ENCODE measurements at regions not wholly inside any gene's neighbourhood (a gene's known extent, or its start where the extent isn't known, plus 50 kb on each side); places are given as distances from the start of the nearest gene placed in this dataset.

DNA sequence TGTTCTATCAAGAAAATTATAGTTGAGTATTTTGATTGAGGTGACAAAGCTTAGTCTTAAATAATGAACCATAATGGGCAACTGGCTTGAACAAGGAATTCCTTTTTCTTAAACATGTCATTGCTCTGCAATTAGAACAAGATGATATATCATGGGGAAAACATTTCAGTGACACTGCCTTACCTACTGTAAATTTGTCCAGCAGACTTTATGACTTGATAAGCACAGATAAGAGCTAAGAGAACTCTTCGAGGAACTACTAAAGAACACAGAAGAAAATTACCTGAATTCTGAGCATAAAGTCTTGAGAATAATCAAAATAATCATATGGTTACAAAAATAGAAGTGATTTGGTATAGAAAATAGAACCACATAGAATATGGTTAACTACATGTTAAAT, 257.8 kb downstream of the PDHA2 start:
- Mint-ChIP-seq H3K4me1 (no peaks in the 10 kb centered on the region), H3K9me3 (peaks cover 0 to 14% (median 4%) of the 10 kb centered on the region in 3 donors), H3K36me3 (no peaks in the 10 kb centered on the region), H3K27me3 (no peaks in the 10 kb centered on the region), H3K27ac (no peak overlapping the region), H3K4me3 (no peak overlapping the region)

DNA sequence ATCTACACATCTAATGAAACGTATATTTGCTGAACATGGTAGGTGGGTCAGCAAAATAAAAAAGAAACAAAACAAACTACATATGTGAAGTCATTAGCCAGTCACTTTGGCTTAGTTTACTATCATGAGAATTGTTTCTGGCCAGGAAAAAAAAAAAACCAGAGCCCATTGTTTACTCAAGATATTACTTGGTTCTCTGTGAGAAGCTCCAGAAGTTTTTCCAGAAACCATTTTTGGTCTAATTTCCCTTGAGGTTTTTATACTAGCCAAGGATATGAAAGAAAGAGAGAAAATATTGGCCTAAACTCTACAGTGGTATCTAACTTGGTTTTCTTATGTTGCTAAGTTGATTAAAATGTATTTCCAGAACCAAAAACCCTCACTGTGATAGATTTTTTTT, 259.1 kb downstream of the PDHA2 start:
- Mint-ChIP-seq H3K36me3 (no peaks in the 10 kb centered on the region), H3K9me3 (peaks cover 0 to 16% (median 6%) of the 10 kb centered on the region in 3 donors), H3K4me1 (no peaks in the 10 kb centered on the region), H3K27ac (no peak overlapping the region), H3K27me3 (no peaks in the 10 kb centered on the region), H3K4me3 (no peak overlapping the region)

GRCh38 chr4:96102541-96103026, 262.7 kb downstream of the PDHA2 start:
- Mint-ChIP-seq H3K4me3 (no peak overlapping the region), H3K36me3 (no peaks in the 10 kb centered on the region), H3K9me3 (peaks cover 0 to 16% (median 6%) of the 10 kb centered on the region in 3 donors), H3K27me3 (no peaks in the 10 kb centered on the region), H3K4me1 (no peaks in the 10 kb centered on the region), H3K27ac (no peak overlapping the region)

DNA sequence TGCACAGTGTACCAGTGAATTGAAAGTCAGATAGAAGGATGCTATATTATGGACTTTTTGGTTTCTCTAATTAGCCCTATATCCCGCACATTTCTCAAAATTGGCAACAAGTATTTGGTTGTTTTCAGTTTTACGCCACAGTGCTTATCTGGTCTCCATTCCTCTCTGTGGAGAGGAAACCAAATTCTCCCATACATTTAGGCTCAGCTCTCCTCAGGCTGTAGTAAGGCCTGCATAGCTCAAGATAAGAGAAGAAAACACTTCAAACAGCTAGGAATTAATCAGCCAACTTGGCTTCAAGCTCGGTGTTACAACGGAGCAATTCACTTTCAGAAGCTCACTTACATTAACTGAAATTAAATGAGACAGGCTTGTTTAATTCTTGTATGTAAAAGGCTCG, 263.2 kb downstream of the PDHA2 start:
- Mint-ChIP-seq H3K36me3 (no peaks in the 10 kb centered on the region), H3K4me1 (no peaks in the 10 kb centered on the region), H3K4me3 (no peak overlapping the region), H3K27ac (no peak overlapping the region), H3K27me3 (no peaks in the 10 kb centered on the region), H3K9me3 (peaks cover 0 to 20% (median 6%) of the 10 kb centered on the region in 3 donors)

DNA sequence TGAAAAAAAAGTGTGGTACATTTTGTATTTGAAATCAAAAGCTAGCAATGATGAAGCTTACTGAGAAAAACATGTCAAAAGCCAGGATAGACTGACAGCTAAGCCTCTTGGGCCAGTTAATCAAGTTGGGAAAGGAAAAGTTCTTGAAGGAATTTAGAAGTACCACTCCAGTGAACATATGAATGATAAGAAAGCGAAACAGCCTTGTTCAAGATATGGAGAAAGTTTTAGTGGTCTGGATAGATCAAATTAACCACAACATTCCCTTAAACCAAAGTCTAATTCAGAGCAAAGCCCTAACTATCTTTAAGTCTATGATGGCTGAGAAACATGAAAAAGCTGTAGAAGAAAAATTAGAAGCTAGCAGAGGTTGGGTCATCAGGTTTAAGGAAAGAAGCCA, 268.3 kb downstream of the PDHA2 start:
- no peaks in the 10 kb centered on the region for H3K4me1 Mint-ChIP-seq
- H3K9me3 Mint-ChIP-seq: peaks cover 0 to 16% (median 4%) of the 10 kb centered on the region in 3 donors
- H3K4me3 Mint-ChIP-seq: no peak overlapping the region

DNA sequence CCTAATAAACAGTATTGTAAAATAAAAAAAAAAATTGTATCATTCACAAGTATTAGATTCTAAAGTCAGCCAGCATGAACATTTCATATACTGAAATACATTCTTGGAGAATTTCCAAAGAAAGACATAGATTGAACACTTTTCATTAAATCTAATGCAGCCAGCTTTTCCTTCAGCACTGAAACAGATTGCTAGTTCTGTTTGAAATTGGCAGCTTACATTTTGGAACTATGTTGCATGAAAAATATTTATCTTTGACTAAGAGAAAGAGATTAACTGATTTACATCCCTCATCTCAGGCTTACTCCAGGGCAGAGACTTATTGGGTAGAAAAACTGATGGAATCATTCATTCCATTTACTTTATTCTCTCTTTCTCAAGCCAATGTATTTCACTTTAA, 272.7 kb downstream of the PDHA2 start:
- Mint-ChIP-seq H3K4me1 (no peaks in the 10 kb centered on the region), H3K9me3 (peaks cover 0 to 21% (median 4%) of the 10 kb centered on the region in 3 donors), H3K36me3 (peaks cover 4% of the 10 kb centered on the region), H3K27ac (no peak overlapping the region), H3K4me3 (no peak overlapping the region), H3K27me3 (no peaks in the 10 kb centered on the region)

More for the DNA sequence above, 268.3 kb downstream of the PDHA2 start:
- Mint-ChIP-seq H3K36me3 (peaks cover 4% of the 10 kb centered on the region), H3K27ac (no peak overlapping the region), H3K27me3 (no peaks in the 10 kb centered on the region)

DNA sequence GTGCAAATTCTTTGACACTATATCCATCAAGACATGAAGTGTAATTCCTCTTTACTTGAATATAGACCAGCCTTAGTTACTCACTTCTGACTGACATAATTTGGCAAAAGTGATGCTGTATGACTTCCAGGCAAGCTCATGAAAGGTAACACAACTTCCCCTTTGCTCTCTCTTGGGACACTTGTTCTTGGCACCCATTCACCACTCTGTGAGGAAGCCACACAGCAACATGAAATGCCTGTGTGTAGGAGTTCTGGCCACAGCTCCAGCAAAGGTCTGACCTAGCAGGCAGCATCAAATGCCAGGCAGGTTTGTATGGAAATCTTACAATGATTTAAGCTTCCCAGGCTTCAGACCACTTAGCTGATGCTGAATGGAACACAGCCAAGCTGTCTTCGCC, 280.3 kb downstream of the PDHA2 start:
- Mint-ChIP-seq H3K4me3 (no peak overlapping the region), H3K36me3 (no peaks in the 10 kb centered on the region), H3K4me1 (no peaks in the 10 kb centered on the region), H3K9me3 (peaks cover 0 to 10% (median 6%) of the 10 kb centered on the region in 3 donors), H3K27me3 (no peaks in the 10 kb centered on the region), H3K27ac (no peak overlapping the region)

DNA sequence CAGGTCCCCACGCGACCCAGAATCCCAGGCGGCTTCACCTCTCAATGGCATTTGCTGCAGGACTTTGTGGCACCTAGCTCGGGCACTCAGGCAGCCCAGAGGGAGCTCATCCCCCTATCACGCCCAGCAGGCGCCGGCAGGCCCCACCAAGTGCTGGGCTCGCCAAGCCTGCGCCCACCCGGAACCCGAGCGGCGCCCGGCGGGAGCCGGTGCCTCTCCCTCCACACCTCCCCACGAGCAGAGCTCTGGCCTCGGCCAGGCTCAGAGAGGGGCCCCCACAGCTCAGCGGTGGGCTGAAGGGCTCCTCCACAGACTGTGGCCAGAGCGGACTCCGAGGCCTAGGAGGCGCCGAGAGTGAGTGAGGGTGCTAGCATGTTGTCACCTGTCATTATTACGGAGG, 286.3 kb downstream of the PDHA2 start:
- H3K4me3 Mint-ChIP-seq: no peak overlapping the region
- peaks cover 0 to 9% (median 6%) of the 10 kb centered on the region in 3 donors for H3K9me3 Mint-ChIP-seq
- H3K27ac Mint-ChIP-seq: no peak overlapping the region
- H3K4me1 Mint-ChIP-seq: no peaks in the 10 kb centered on the region
- H3K27me3 Mint-ChIP-seq: no peaks in the 10 kb centered on the region
- H3K36me3 Mint-ChIP-seq: no peaks in the 10 kb centered on the region

DNA sequence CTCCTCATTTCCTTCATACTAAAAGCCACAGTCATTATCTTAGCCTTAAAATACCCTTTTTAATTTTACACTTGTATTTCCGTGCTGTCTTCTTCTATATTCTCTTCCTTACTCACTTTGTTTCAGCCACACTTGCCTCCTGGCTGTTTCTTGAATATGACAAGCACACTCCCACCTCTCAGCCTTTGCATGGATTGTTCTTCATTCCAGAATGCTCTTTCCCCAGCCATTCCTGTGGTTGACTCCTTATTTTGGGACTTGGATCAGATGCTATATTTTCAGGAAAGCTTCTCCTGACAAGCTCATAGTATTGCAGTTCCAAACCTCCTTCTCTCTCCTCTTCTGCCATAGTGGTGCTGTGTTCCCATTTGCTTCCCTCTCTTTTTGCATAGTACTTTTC, 291.3 kb downstream of the PDHA2 start:
- no peaks in the 10 kb centered on the region for H3K27me3 Mint-ChIP-seq
- no peak overlapping the region for H3K4me3 Mint-ChIP-seq
- H3K36me3 Mint-ChIP-seq: no peaks in the 10 kb centered on the region
- H3K4me1 Mint-ChIP-seq: no peaks in the 10 kb centered on the region
- H3K27ac Mint-ChIP-seq: no peak overlapping the region
- H3K9me3 Mint-ChIP-seq: peaks cover 0 to 6% (median 2%) of the 10 kb centered on the region in 3 donors

- Mint-ChIP-seq H3K9me3 (peaks cover 0 to 6% (median 2%) of the 10 kb centered on the region in 3 donors), H3K27me3 (no peaks in the 10 kb centered on the region), H3K36me3 (no peaks in the 10 kb centered on the region), H3K27ac (no peak overlapping the region), H3K4me1 (no peaks in the 10 kb centered on the region), H3K4me3 (no peak overlapping the region)
These were observed 294.9 kb downstream of the PDHA2 start for GRCh38 chr4:96134806-96135205.

DNA sequence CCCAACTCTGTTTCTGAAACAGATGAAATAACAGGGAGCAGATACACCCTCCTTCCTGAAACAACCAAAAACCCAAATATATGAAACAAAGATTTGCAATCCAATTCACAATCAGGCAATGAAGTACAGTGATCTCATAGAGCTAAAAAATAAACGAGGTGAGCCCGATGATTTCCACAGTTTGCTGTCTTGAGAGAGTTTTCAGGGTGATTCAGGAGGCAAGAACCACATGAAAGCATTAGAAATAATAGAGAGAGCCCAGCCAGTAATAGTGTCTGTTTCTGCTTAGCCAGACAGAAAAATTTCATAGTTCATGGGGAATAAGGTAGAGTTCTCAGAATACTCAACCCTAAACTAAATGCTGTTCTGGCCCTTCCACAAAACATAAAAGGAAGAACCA, 296.2 kb downstream of the PDHA2 start:
- Mint-ChIP-seq H3K4me1 (no peaks in the 10 kb centered on the region), H3K9me3 (peaks cover 0 to 6% (median 2%) of the 10 kb centered on the region in 3 donors), H3K4me3 (no peak overlapping the region), H3K27me3 (no peaks in the 10 kb centered on the region), H3K27ac (no peak overlapping the region), H3K36me3 (no peaks in the 10 kb centered on the region)

DNA sequence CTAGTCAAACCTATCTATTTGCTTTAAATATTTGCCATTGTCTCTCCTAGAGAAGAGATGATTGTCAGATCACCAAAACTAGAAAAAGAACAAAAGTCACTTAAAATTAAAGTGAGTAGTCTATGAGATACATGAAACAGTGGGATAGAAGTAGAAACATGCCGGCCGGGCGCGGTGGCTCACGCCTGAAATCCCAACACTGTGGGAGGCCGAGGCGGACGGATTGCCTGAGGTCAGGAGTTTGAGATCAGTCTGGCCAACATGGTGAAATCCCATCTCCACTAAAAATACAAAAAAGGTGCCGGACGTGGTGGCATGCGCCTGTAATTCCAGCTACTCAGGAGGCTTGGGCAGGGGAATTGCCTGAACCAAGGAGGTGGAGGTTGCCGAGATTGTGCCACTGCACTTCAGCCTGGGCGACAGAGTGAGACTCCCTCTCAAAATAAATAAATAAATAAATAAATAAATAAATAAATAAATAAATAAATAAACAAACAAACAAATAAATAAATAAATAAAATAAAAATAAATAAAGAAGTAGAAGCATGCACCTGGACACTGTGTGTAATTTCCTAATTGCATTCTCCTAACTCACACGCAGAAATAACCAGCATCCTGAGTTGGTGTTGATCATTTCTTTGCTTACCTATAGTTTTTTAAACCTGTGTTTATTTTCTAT, 299.5 kb downstream of the PDHA2 start:
- Mint-ChIP-seq H3K36me3 (no peaks in the 10 kb centered on the region), H3K27me3 (no peaks in the 10 kb centered on the region), H3K4me3 (no peak overlapping the region), H3K4me1 (no peaks in the 10 kb centered on the region), H3K9me3 (peaks cover under 1 to 3% (median 2%) of the 10 kb centered on the region in 3 donors), H3K27ac (no peak overlapping the region)

GRCh38 chr4:96145601-96146000, 305.7 kb downstream of the PDHA2 start:
- H3K36me3 Mint-ChIP-seq: peaks cover 1% of the 10 kb centered on the region
- H3K9me3 Mint-ChIP-seq: peaks cover 2 to 5% (median 3%) of the 10 kb centered on the region in 3 donors
- H3K4me3 Mint-ChIP-seq: no peak overlapping the region
- H3K27me3 Mint-ChIP-seq: no peaks in the 10 kb centered on the region
- H3K4me1 Mint-ChIP-seq: no peaks in the 10 kb centered on the region
- H3K27ac Mint-ChIP-seq: no peak overlapping the region

- peaks cover 2% of the 10 kb centered on the region for H3K36me3 Mint-ChIP-seq
- no peak overlapping the region for H3K4me3 Mint-ChIP-seq
- no peaks in the 10 kb centered on the region for H3K27me3 Mint-ChIP-seq
- no peaks in the 10 kb centered on the region for H3K4me1 Mint-ChIP-seq
- H3K9me3 Mint-ChIP-seq: peaks cover 2 to 5% (median 3%) of the 10 kb centered on the region in 3 donors
- H3K27ac Mint-ChIP-seq: no peak overlapping the region
These were observed 306.8 kb downstream of the PDHA2 start for GRCh38 chr4:96146686-96147085.

GRCh38 chr4:96149894-96150293, 310.0 kb downstream of the PDHA2 start:
- Mint-ChIP-seq H3K9me3 (peaks cover 2 to 5% (median 2%) of the 10 kb centered on the region in 3 donors), H3K36me3 (peaks cover 2% of the 10 kb centered on the region), H3K4me1 (no peaks in the 10 kb centered on the region), H3K27ac (no peak overlapping the region), H3K27me3 (no peaks in the 10 kb centered on the region), H3K4me3 (no peak overlapping the region)

DNA sequence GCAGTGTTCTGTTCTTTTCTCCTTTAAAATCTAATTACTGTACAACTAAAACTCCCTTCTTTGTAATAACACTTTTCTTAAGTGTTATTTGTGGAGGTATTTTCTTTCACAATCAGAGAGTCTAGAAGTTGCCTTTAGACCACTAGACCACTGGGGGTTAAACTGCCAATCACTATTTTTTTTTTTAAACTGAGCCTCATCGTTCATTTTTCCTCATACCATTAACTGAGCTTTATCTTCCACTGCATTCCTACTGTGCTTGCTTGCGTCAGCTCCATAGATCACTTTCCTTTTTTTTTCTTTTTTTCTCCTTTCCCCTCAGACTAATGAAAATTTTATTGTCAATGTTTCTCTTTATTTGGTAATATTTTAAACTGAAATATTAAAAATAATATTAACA, 310.6 kb downstream of the PDHA2 start:
- peaks cover 2 to 5% (median 2%) of the 10 kb centered on the region in 3 donors for H3K9me3 Mint-ChIP-seq
- H3K4me1 Mint-ChIP-seq: no peaks in the 10 kb centered on the region
- no peak overlapping the region for H3K27ac Mint-ChIP-seq
- peaks cover 2% of the 10 kb centered on the region for H3K36me3 Mint-ChIP-seq
- H3K27me3 Mint-ChIP-seq: no peaks in the 10 kb centered on the region
- no peak overlapping the region for H3K4me3 Mint-ChIP-seq

Data from IgD-negative memory B cell (primary cell).